ENCODE measurements at regions not wholly inside any gene's neighbourhood (a gene's known extent, or its start where the extent isn't known, plus 50 kb on each side); places are given as distances from the start of the nearest gene placed in this dataset.
"Not testable (repeated sequence)": the region's sequence is repeated elsewhere in the genome, so short reads cannot be mapped to it uniquely, and the experiment has no call there.

- FAIRE-seq; H2AK5ac ChIP-seq (ENCODE audit: low read depth, low read length); H3K79me1 ChIP-seq (ENCODE audit: low read depth, low read length); H3K9me3 ChIP-seq (ENCODE audit: insufficient read depth in 2 of 2, low read depth in 1 of 2, low read length in 1 of 2); H3K4ac ChIP-seq (replicated peaks; ENCODE audit: insufficient read length, low read depth, low read length); H2BK15ac ChIP-seq (ENCODE audit: low read length); H3K14ac ChIP-seq (ENCODE audit: insufficient read length); H3K9ac ChIP-seq (replicated peaks in 1 of 4; ENCODE audit: extremely low read depth in 1 of 4, low read depth in 3 of 4, low read length in 3 of 4); H3K56ac ChIP-seq (replicated peaks; ENCODE audit: insufficient read length, low read depth, low read length); H2BK5ac ChIP-seq (ENCODE audit: low read depth, low read length); H4K20me1 ChIP-seq (replicated peaks in 1 of 2; ENCODE audit: control insufficient read depth in 1 of 2, insufficient read depth in 2 of 2, low read length in 2 of 2); H3K23ac ChIP-seq (ENCODE audit: insufficient read length); H2AFZ ChIP-seq (ENCODE audit: low read length); H2BK120ac ChIP-seq (replicated peaks; ENCODE audit: low read depth, low read length); H3K18ac ChIP-seq (ENCODE audit: extremely low read depth, low read length); H3K79me2 ChIP-seq (ENCODE audit: control insufficient read depth in 1 of 2, insufficient read depth in 2 of 2, low read length in 2 of 2); H4K91ac ChIP-seq (replicated peaks; ENCODE audit: insufficient read length, low read length); H3K4me3 ChIP-seq (ENCODE audit: extremely low read depth in 1 of 4, insufficient read depth in 2 of 4, low read depth in 3 of 4, low read length in 4 of 4); H4K5ac ChIP-seq (ENCODE audit: insufficient read length, low read depth, low read length); H2BK12ac ChIP-seq (ENCODE audit: low read depth, low read length); H2BK20ac ChIP-seq (ENCODE audit: low read length); H3K27ac ChIP-seq (ENCODE audit: low read depth, low read length); H4K8ac ChIP-seq (ENCODE audit: extremely low read depth, insufficient read depth, low read length); H3K4me2 ChIP-seq (ENCODE audit: insufficient read depth in 1 of 2, low read depth in 2 of 2, low read length in 2 of 2); H3K23me2 ChIP-seq (ENCODE audit: low read depth, low read length); DNase-seq (ENCODE audit: low read depth in 1 of 2, low spot score in 2 of 2); H3K36me3 ChIP-seq (ENCODE audit: control insufficient read depth in 2 of 4, insufficient read depth in 4 of 4, low read length in 3 of 4); POLR2A ChIA-PET (ENCODE audit: partially characterized antibody); H3K4me1 ChIP-seq (replicated peaks in 1 of 4; ENCODE audit: control insufficient read depth in 3 of 4, insufficient read depth in 4 of 4, low read length in 3 of 4); H3K27me3 ChIP-seq (replicated peaks in 1 of 4; ENCODE audit: control insufficient read depth in 3 of 4, extremely low read depth in 1 of 4, insufficient read depth in 3 of 4, low read length in 3 of 4): not testable (repeated sequence)
- CTCF ChIA-PET (ENCODE audit: partially characterized antibody), result interaction anchor here (0.7 to 1.0 kb wide), 2 partner anchors 11 to 165 kb away, joined by 3 to 4 read pairs; no protein-coding TSS in a partner anchor
- WGBS, 2 experiments (ENCODE audit: extremely low coverage in 1 of 2, insufficient coverage in 1 of 2, insufficient read length in 1 of 2, insufficient replicate concordance in 2 of 2, low coverage in 1 of 2, low lambda C conversion rate in 2 of 2, missing lambda C conversion rate in 1 of 2), result 89% methylated on average over 6 of the region's 6 CpGs; no CpG with 5 or more reads in 1 of the 2 experiments
Measured at GRCh38 chr6:135688476-135688875, 163.0 kb upstream of the PDE7B start.
